ENCODE measurements at regions not wholly inside any gene's neighbourhood (a gene's known extent, or its start where the extent isn't known, plus 50 kb on each side); places are given as distances from the start of the nearest gene placed in this dataset.
A peak's percentile ranks its signal among the peaks of the same experiment; 100 is the strongest.

DNA sequence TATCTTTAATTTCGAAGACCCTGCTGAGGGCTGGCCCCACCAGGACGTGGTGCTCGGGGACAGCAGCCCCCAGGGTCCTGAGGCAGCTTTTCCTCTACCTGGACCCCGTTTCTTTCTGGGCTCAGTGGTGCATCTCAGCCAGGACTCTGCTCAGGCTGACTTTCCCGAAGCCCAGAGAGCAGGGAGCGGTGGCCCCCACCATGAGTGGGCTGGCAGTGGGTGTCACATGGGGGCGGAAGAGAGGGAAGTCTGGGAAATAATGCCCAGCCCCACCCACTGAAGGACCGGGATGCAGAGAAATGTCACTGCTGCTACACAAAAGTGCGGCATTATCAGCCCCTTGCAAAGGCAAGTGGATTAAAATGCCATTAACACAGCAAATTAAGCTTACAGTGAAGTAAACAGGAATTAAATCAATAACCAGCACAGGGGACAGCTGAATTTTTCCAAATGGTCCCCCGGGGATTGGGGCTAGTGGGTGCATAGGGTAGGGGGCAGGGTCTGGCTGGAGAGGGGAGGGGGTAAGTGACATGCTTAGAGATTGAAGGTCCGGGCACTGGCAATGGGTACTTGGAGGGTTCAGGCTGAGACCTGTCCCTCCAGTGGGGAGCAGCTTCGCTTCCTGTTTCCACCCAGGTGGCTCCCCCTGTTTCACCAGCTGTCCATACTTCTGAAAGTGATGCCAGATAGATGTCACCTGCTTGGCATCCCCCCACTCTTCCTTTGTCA lies 177.3 kb downstream of the URI1 start (continued):
- no peak for TF ChIP-seq RB1 (IDR thresholded peaks at IDR 0.05; ENCODE audit: borderline replicate concordance)
- no peak for TF ChIP-seq IKZF2 (IDR thresholded peaks at IDR 0.05)
- TF ChIP-seq SMAD1 (IDR thresholded peaks at IDR 0.05; ENCODE audit: low read depth, partially characterized antibody): no peak
- TF ChIP-seq, protein P1, sequence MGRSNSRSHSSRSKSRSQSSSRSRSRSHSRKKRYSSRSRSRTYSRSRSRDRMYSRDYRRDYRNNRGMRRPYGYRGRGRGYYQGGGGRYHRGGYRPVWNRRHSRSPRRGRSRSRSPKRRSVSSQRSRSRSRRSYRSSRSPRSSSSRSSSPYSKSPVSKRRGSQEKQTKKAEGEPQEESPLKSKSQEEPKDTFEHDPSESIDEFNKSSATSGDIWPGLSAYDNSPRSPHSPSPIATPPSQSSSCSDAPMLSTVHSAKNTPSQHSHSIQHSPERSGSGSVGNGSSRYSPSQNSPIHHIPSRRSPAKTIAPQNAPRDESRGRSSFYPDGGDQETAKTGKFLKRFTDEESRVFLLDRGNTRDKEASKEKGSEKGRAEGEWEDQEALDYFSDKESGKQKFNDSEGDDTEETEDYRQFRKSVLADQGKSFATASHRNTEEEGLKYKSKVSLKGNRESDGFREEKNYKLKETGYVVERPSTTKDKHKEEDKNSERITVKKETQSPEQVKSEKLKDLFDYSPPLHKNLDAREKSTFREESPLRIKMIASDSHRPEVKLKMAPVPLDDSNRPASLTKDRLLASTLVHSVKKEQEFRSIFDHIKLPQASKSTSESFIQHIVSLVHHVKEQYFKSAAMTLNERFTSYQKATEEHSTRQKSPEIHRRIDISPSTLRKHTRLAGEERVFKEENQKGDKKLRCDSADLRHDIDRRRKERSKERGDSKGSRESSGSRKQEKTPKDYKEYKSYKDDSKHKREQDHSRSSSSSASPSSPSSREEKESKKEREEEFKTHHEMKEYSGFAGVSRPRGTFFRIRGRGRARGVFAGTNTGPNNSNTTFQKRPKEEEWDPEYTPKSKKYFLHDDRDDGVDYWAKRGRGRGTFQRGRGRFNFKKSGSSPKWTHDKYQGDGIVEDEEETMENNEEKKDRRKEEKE (IDR thresholded peaks at IDR 0.05): no peak
- no peak for TF ChIP-seq STAT3 (IDR thresholded peaks at IDR 0.05; ENCODE audit: low read depth, low read length)
- TF ChIP-seq, protein P2, sequence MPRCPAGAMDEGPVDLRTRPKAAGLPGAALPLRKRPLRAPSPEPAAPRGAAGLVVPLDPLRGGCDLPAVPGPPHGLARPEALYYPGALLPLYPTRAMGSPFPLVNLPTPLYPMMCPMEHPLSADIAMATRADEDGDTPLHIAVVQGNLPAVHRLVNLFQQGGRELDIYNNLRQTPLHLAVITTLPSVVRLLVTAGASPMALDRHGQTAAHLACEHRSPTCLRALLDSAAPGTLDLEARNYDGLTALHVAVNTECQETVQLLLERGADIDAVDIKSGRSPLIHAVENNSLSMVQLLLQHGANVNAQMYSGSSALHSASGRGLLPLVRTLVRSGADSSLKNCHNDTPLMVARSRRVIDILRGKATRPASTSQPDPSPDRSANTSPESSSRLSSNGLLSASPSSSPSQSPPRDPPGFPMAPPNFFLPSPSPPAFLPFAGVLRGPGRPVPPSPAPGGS (IDR thresholded peaks at IDR 0.05; ENCODE audit: borderline replicate concordance, insufficient read depth, low read depth, low read length, poor library complexity, severe bottlenecking): no peak
- TF ChIP-seq KDM1A (IDR thresholded peaks at IDR 0.05; ENCODE audit: borderline replicate concordance): no peak

DNA sequence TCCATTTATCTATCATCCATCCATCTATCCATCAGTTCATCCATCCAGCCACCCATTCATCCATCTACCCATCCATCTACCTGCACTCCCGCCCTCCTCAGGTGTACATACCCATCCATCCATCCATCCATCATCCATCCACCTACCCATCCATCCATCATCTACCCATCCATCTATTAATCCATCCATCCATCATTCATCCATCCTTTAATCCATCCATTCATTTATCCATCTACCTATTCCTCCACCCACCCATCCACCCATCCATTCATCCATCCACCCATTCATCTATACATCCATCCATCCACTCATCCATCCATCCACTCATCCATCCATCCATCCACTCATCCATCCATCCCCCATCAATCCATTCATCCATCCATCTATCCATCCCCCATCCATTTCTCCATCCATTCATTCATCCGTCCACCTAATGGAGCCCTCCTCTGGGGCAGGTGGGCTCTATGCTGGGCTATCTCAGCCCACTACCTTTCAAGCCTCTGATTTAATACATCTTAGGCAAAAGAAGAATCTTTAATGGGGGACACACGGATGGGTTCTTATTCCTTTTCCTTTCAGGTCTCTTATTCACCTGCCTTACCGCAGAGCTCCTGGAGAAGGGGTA lies 178.9 kb downstream of the URI1 start:
- POLR2A ChIA-PET: no interaction called here
- SMC1A ChIA-PET (ENCODE audit: uncharacterized antibody, unreplicated experiment): no interaction called here
- no peaks in the 10 kb centered on the region for H3K4me1 ChIP-seq (ENCODE audit: control insufficient read depth, insufficient read depth, low read length)
- in situ Hi-C loops (cut with MboI) (no loop called here), intact Hi-C loops (cut with micrococcal nuclease; ENCODE audit: unreplicated experiment) (no loop called here)
- no peaks in the 10 kb centered on the region for H3K79me2 ChIP-seq (ENCODE audit: control insufficient read depth, insufficient read depth, low read length)
- H3K4me3 ChIP-seq: no peak overlapping the region
- DNase-seq (ENCODE audit: low read depth, low spot score): no peak
- H3K9me3 ChIP-seq (replicated peaks; ENCODE audit: control insufficient read depth, insufficient read depth, low read length): no peaks in the 10 kb centered on the region
- H3K4me2 ChIP-seq (ENCODE audit: control insufficient read depth, insufficient read depth): no peak overlapping the region
- CTCF ChIA-PET: no interaction called here
- RAD21 ChIA-PET (ENCODE audit: unreplicated experiment): no interaction called here
- no peak overlapping the region for H2AFZ ChIP-seq (ENCODE audit: control insufficient read depth, low read depth, low read length)
- WGBS (ENCODE audit: insufficient coverage, insufficient replicate concordance, low lambda C conversion rate, missing lambda C conversion rate): 35% methylated on average over 4 of the region's 4 CpGs
- H3K27ac ChIP-seq (ENCODE audit: control insufficient read depth, insufficient read depth): no peak overlapping the region
- no peak overlapping the region for H3K9ac ChIP-seq (ENCODE audit: control insufficient read depth, insufficient read depth, low read length)
- TF ChIP-seq MEF2A (IDR thresholded peaks at IDR 0.05; ENCODE audit: insufficient read depth, low read depth, low read length) (no peak), FOXK2 (IDR thresholded peaks at IDR 0.05) (0 out of 2 replicates have a peak, but pooled peaks have one; percentile 7)
- no peak for FAIRE-seq
- H3K36me3 ChIP-seq (ENCODE audit: control insufficient read depth in 2 of 2, insufficient read depth in 2 of 2, low read length in 1 of 2): no peaks in the 10 kb centered on the region
- H4K20me1 ChIP-seq (ENCODE audit: control insufficient read depth, insufficient read depth): no peaks in the 10 kb centered on the region
- no peak for ATAC-seq
- BruUV-seq (replicated peaks): no TSS peak
- no peaks in the 10 kb centered on the region for H3K27me3 ChIP-seq (replicated peaks in 1 of 2; ENCODE audit: control insufficient read depth in 2 of 2, insufficient read depth in 2 of 2, low read length in 1 of 2)
